Natural killer cell treated with Interleukin-12 subunit alpha and Interleukin-12 subunit beta and Interleukin-15 and Interleukin-18, amount 100 ng/mL, for 72 hours (primary cell): ENCODE measurements at regions not wholly inside any gene's neighbourhood (a gene's known extent, or its start where the extent isn't known, plus 50 kb on each side); places are given as distances from the start of the nearest gene placed in this dataset.

Source experiments
- ATAC-seq, 2 donors: fragments of 150-1000 bp; cut with Tn5 transposase in 1 of 2; sonication (Bioruptor Pico), chemical (Tn5 transposase) in 1 of 2; 2 replicates each; pipeline ENCODE4 v1.10.0; 2021
- DNase-seq: peaks from one replicate; pipeline ENCODE4 v3.0.0; 2022; ENCODE audit warnings: low spot score
- H3K27ac Mint-ChIP-seq, 2 donors: 1 replicate in 1 of 2; 2 replicates in 1 of 2; pipeline ENCODE4 v1.8.0; 2022; ENCODE audit warnings: mixed read lengths in 2 of 2, mild to moderate bottlenecking in 1 of 2, moderate library complexity in 1 of 2
- H3K27me3 Mint-ChIP-seq, 2 donors: 1 replicate in 1 of 2; 2 replicates in 1 of 2; pipeline ENCODE4 v1.8.0; 2022; ENCODE audit warnings: mixed read lengths in 2 of 2
- H3K36me3 Mint-ChIP-seq: one replicate; pipeline ENCODE4 v1.8.0; 2022; ENCODE audit warnings: mixed read lengths
- H3K4me1 Mint-ChIP-seq, 2 donors: 1 replicate in 1 of 2; 2 replicates in 1 of 2; pipeline ENCODE4 v1.8.0; 2022; ENCODE audit warnings: low read depth in 2 of 2, mixed read lengths in 2 of 2, mild to moderate bottlenecking in 1 of 2
- H3K4me3 Mint-ChIP-seq: one replicate; pipeline ENCODE4 v1.8.0; 2022; ENCODE audit warnings: mixed read lengths
- H3K9me3 Mint-ChIP-seq: 2 replicates; pipeline ENCODE4 v1.8.0; 2022; ENCODE audit warnings: mixed read lengths

- no peaks in the 10 kb centered on the region for H3K4me1 Mint-ChIP-seq
- no peak overlapping the region for H3K27ac Mint-ChIP-seq
- no peaks in the 10 kb centered on the region for H3K9me3 Mint-ChIP-seq
- H3K4me3 Mint-ChIP-seq = no peak overlapping the region
- H3K36me3 Mint-ChIP-seq = no peaks in the 10 kb centered on the region
- H3K27me3 Mint-ChIP-seq = peaks cover 49 to 54% of the 10 kb centered on the region in 2 donors
- no peak for DNase-seq
- no peak for ATAC-seq
Measured at GRCh38 chr1:147475488-147475887, 65.8 kb upstream of the BCL9 start.

GRCh38 chr1:147478521-147478920, 62.8 kb upstream of the BCL9 start:
- H3K4me3 Mint-ChIP-seq = no peak overlapping the region
- H3K36me3 Mint-ChIP-seq = no peaks in the 10 kb centered on the region
- H3K4me1 Mint-ChIP-seq = no peaks in the 10 kb centered on the region
- DNase-seq = no peak
- ATAC-seq = no peak
- H3K9me3 Mint-ChIP-seq = no peaks in the 10 kb centered on the region
- H3K27me3 Mint-ChIP-seq = peaks cover 31 to 36% of the 10 kb centered on the region in 2 donors
- H3K27ac Mint-ChIP-seq = no peak overlapping the region

- ATAC-seq (no peak), DNase-seq (no peak)
- H3K27me3 Mint-ChIP-seq = peaks cover 30 to 34% of the 10 kb centered on the region in 2 donors
- H3K36me3 Mint-ChIP-seq = no peaks in the 10 kb centered on the region
- H3K4me3 Mint-ChIP-seq = no peak overlapping the region
- H3K9me3 Mint-ChIP-seq = no peaks in the 10 kb centered on the region
- H3K4me1 Mint-ChIP-seq = no peaks in the 10 kb centered on the region
- no peak overlapping the region for H3K27ac Mint-ChIP-seq
Measured at GRCh38 chr1:147479864-147480564, 61.3 kb upstream of the BCL9 start.

GRCh38 chr1:147480565-147480935, 60.8 kb upstream of the BCL9 start:
- Mint-ChIP-seq H3K36me3 (no peaks in the 10 kb centered on the region), H3K4me3 (no peak overlapping the region), H3K4me1 (no peaks in the 10 kb centered on the region), H3K27me3 (peaks cover 31 to 36% of the 10 kb centered on the region in 2 donors), H3K9me3 (no peaks in the 10 kb centered on the region), H3K27ac (no peak overlapping the region)
- no peak for ATAC-seq
- DNase-seq = no peak

- Mint-ChIP-seq H3K4me3 (no peak overlapping the region), H3K27me3 (peaks cover 8 to 17% of the 10 kb centered on the region in 2 donors), H3K4me1 (no peaks in the 10 kb centered on the region), H3K27ac (no peak overlapping the region), H3K9me3 (no peaks in the 10 kb centered on the region), H3K36me3 (no peaks in the 10 kb centered on the region)
- ATAC-seq = no peak
- no peak for DNase-seq
Measured at GRCh38 chr1:147486876-147487656, 54.2 kb upstream of the BCL9 start.

GRCh38 chr1:147491098-147491497, 50.2 kb upstream of the BCL9 start:
- DNase-seq = no peak
- peaks cover 7 to 16% of the 10 kb centered on the region in 2 donors for H3K27me3 Mint-ChIP-seq
- H3K4me1 Mint-ChIP-seq = no peaks in the 10 kb centered on the region
- no peak for ATAC-seq
- H3K4me3 Mint-ChIP-seq = no peak overlapping the region
- H3K9me3 Mint-ChIP-seq = no peaks in the 10 kb centered on the region
- no peak overlapping the region for H3K27ac Mint-ChIP-seq
- H3K36me3 Mint-ChIP-seq = no peaks in the 10 kb centered on the region
